WTC11 (cell line): ENCODE measurements at regions not wholly inside any gene's neighbourhood (a gene's known extent, or its start where the extent isn't known, plus 50 kb on each side); places are given as distances from the start of the nearest gene placed in this dataset.
"Not testable (repeated sequence)": the region's sequence is repeated elsewhere in the genome, so short reads cannot be mapped to it uniquely, and the experiment has no call there.

Source experiments
- ATAC-seq: fragments of 200-7000 bp; cut with Tn5 transposase; 2 replicates; pipeline ENCODE4 v1.10.0; 2021; ENCODE audit warnings: mild to moderate bottlenecking, moderate library complexity
- CTCF ChIA-PET: fragments of 300-600 bp; sonication (Branson Sonifier 250); formaldehyde crosslinking; loops from one replicate; lab custom pipeline; 2021; ENCODE audit warnings: antibody characterized with exemption; lab: Charles Lee
- POLR2A ChIA-PET: fragments of 350-600 bp; sonication (Branson Sonifier 250); formaldehyde crosslinking; loops from one replicate; lab custom pipeline; 2021; ENCODE audit warnings: antibody characterized with exemption; lab: Charles Lee
- DNase-seq: peaks from one replicate; pipeline ENCODE4 v3.0.0; 2021; ENCODE audit warnings: low spot score
- H3K27ac Mint-ChIP-seq: 2 replicates; pipeline ENCODE4 v1.8.0; 2021; ENCODE audit warnings: mixed read lengths
- H3K27me3 Mint-ChIP-seq: 2 replicates; pipeline ENCODE4 v1.8.0; 2021; ENCODE audit warnings: low read depth, mild to moderate bottlenecking, moderate library complexity, mixed read lengths
- H3K36me3 Mint-ChIP-seq: 2 replicates; pipeline ENCODE4 v1.8.0; 2021; ENCODE audit warnings: mixed read lengths
- H3K4me1 Mint-ChIP-seq: 2 replicates; pipeline ENCODE4 v1.8.0; 2022; ENCODE audit warnings: mixed read lengths
- H3K4me3 Mint-ChIP-seq: 2 replicates; pipeline ENCODE4 v1.8.0; 2021; ENCODE audit warnings: mild to moderate bottlenecking, moderate library complexity, mixed read lengths
- H3K9me3 Mint-ChIP-seq: 2 replicates; pipeline ENCODE4 v1.8.0; 2021; ENCODE audit warnings: mixed read lengths
- CDX4 ChIP-seq: fragments of 250-450 bp; sonication (Bioruptor Pico); IDR thresholded peaks from 2 replicates; pipeline ENCODE4 v1.9.0; 2021; ENCODE audit warnings: moderate library complexity, mild to moderate bottlenecking, inconsistent platforms, borderline replicate concordance
- E2F1 ChIP-seq: sonication (generic); formaldehyde crosslinking; IDR thresholded peaks from 2 replicates; pipeline ENCODE4 v1.8.0; 2022; ENCODE audit warnings: mild to moderate bottlenecking, missing genetic modification reagents
- E2F5 ChIP-seq: sonication (generic); formaldehyde crosslinking; IDR thresholded peaks from 2 replicates; pipeline ENCODE4 v1.8.1; 2022; ENCODE audit warnings: mild to moderate bottlenecking, moderate library complexity, missing genetic modification reagents
- FOXJ3 ChIP-seq: sonication (generic); formaldehyde crosslinking; IDR thresholded peaks from 2 replicates; pipeline ENCODE4 v1.9.0; 2021; ENCODE audit warnings: missing genetic modification reagents, mild to moderate bottlenecking, borderline replicate concordance
- NFE2L1 ChIP-seq: sonication (generic); formaldehyde crosslinking; IDR thresholded peaks from 2 replicates; pipeline ENCODE4 v1.8.1; 2023; ENCODE audit warnings: missing genetic modification reagents
- NFYB ChIP-seq: sonication (generic); formaldehyde crosslinking; conservative IDR thresholded peaks from 2 replicates; pipeline ENCODE4 v1.8.0; 2022; ENCODE audit warnings: low read depth, missing genetic modification reagents
- OVOL2 ChIP-seq: fragments of 250-450 bp; sonication (Bioruptor Pico); IDR thresholded peaks from 2 replicates; pipeline ENCODE4 v1.9.0; 2021; ENCODE audit warnings: mild to moderate bottlenecking, borderline replicate concordance
- SMAD3 ChIP-seq: sonication (generic); formaldehyde crosslinking; IDR thresholded peaks from 2 replicates; pipeline ENCODE4 v1.8.0; 2022; ENCODE audit warnings: missing genetic modification reagents, mild to moderate bottlenecking, borderline replicate concordance
- SP1 ChIP-seq: sonication (generic); formaldehyde crosslinking; conservative IDR thresholded peaks from 2 replicates; pipeline ENCODE4 v1.8.1; 2022; ENCODE audit warnings: missing genetic modification reagents
- TCF7 ChIP-seq: sonication (generic); formaldehyde crosslinking; IDR thresholded peaks from 2 replicates; pipeline ENCODE4 v1.8.0; 2022; ENCODE audit warnings: mild to moderate bottlenecking, low read depth, missing genetic modification reagents, moderate library complexity
- TP53 ChIP-seq: sonication (generic); formaldehyde crosslinking; IDR thresholded peaks from 2 replicates; pipeline ENCODE4 v1.8.1; 2023; ENCODE audit warnings: mild to moderate bottlenecking, missing genetic modification reagents
- ZBTB43 ChIP-seq: sonication (generic); formaldehyde crosslinking; IDR thresholded peaks from 2 replicates; pipeline ENCODE4 v1.8.1; 2023; ENCODE audit warnings: mild to moderate bottlenecking, missing genetic modification reagents
- ZNF532 ChIP-seq: fragments of 250-450 bp; sonication (Bioruptor Pico); IDR thresholded peaks from 2 replicates; pipeline ENCODE4 v1.9.0; 2021; ENCODE audit warnings: mild to moderate bottlenecking, borderline replicate concordance

GRCh38 chr2:132282911-132283310 lies 121.2 kb upstream of the ANKRD30BL start:
- TF ChIP-seq NFYB (CRISPR knock-in tag) (no peak), TCF7 (CRISPR knock-in tag) (no peak), SMAD3 (no peak), CDX4 (no peak), ZNF532 (no peak), NFE2L1 (no peak), SP1 (no peak), E2F1 (CRISPR knock-in tag) (no peak), TP53 (CRISPR knock-in tag) (no peak), E2F5 (CRISPR knock-in tag) (no peak), OVOL2 (CRISPR knock-in tag) (no peak), ZBTB43 (CRISPR knock-in tag) (no peak), FOXJ3 (CRISPR knock-in tag) (no peak)
- Mint-ChIP-seq H3K27ac (no peak overlapping the region), H3K36me3 (peaks cover 21% of the 10 kb centered on the region), H3K9me3 (peaks cover 27% of the 10 kb centered on the region), H3K4me1 (no peaks in the 10 kb centered on the region), H3K27me3 (no peaks in the 10 kb centered on the region; the same call in 1 of the 2 replicates), H3K4me3 (no peak overlapping the region)
- no peak for DNase-seq
- ChIA-PET CTCF (no interaction called here), POLR2A (no interaction called here)
- ATAC-seq = no peak

GRCh38 chr2:132286289-132286911 lies 124.6 kb upstream of the ANKRD30BL start:
- POLR2A ChIA-PET, H3K4me3 Mint-ChIP-seq, ATAC-seq, CTCF ChIA-PET, H3K4me1 Mint-ChIP-seq, DNase-seq, H3K27ac Mint-ChIP-seq, H3K27me3 Mint-ChIP-seq, H3K36me3 Mint-ChIP-seq, H3K9me3 Mint-ChIP-seq: not testable (repeated sequence)

GRCh38 chr2:132287910-132288309 lies 126.2 kb upstream of the ANKRD30BL start:
- H3K4me3 Mint-ChIP-seq, H3K36me3 Mint-ChIP-seq, H3K4me1 Mint-ChIP-seq, H3K9me3 Mint-ChIP-seq, H3K27me3 Mint-ChIP-seq, ATAC-seq, POLR2A ChIA-PET, CTCF ChIA-PET, H3K27ac Mint-ChIP-seq, DNase-seq: not testable (repeated sequence)

GRCh38 chr2:132289138-132289537 lies 127.4 kb upstream of the ANKRD30BL start:
- H3K9me3 Mint-ChIP-seq = not testable (repeated sequence)

GRCh38 chr2:132289812-132290211 lies 126.8 kb upstream of the GPR39 start:
- ATAC-seq, CTCF ChIA-PET: not testable (repeated sequence)

More at GRCh38 chr2:132289138-132289537, 127.4 kb upstream of the ANKRD30BL start:
- ATAC-seq, H3K27me3 Mint-ChIP-seq, CTCF ChIA-PET, H3K36me3 Mint-ChIP-seq, H3K27ac Mint-ChIP-seq, POLR2A ChIA-PET, DNase-seq, H3K4me1 Mint-ChIP-seq, H3K4me3 Mint-ChIP-seq: not testable (repeated sequence)

GRCh38 chr2:132300592-132301378 lies 115.8 kb upstream of the GPR39 start:
- H3K27me3 Mint-ChIP-seq, H3K4me1 Mint-ChIP-seq, H3K4me3 Mint-ChIP-seq, DNase-seq, ATAC-seq, H3K9me3 Mint-ChIP-seq, H3K36me3 Mint-ChIP-seq, CTCF ChIA-PET, POLR2A ChIA-PET, H3K27ac Mint-ChIP-seq: not testable (repeated sequence)

More at GRCh38 chr2:132289812-132290211, 126.8 kb upstream of the GPR39 start:
- H3K36me3 Mint-ChIP-seq, DNase-seq, H3K4me1 Mint-ChIP-seq, H3K27ac Mint-ChIP-seq, POLR2A ChIA-PET, H3K27me3 Mint-ChIP-seq, H3K9me3 Mint-ChIP-seq, H3K4me3 Mint-ChIP-seq: not testable (repeated sequence)
